ENCODE measurements at regions not wholly inside any gene's neighbourhood (a gene's known extent, or its start where the extent isn't known, plus 50 kb on each side); places are given as distances from the start of the nearest gene placed in this dataset.

GRCh38 chr21:18191139-18191538 lies 53.5 kb upstream of the CHODL start:
- DNase-seq, result peak; percentile 65

- no peak for DNase-seq
These were observed 66.1 kb upstream of the CHODL start for GRCh38 chr21:18178509-18178908.

GRCh38 chr21:18174370-18174769 lies 70.3 kb upstream of the CHODL start:
- DNase-seq, result no peak

GRCh38 chr21:18170829-18171228 lies 73.8 kb upstream of the CHODL start:
- no peak for DNase-seq

- DNase-seq, result no peak
These were observed 74.4 kb upstream of the CHODL start for GRCh38 chr21:18170221-18170620.

GRCh38 chr21:18168108-18168507 lies 76.5 kb upstream of the CHODL start:
- no peak for DNase-seq

GRCh38 chr21:18164933-18165332 lies 79.7 kb upstream of the CHODL start:
- DNase-seq, result peak; percentile 37

GRCh38 chr21:18164483-18164882 lies 80.2 kb upstream of the CHODL start:
- peak; percentile 18 for DNase-seq

GRCh38 chr21:18163956-18164355 lies 80.7 kb upstream of the CHODL start:
- no peak for DNase-seq

GRCh38 chr21:18161841-18162240 lies 82.8 kb upstream of the CHODL start:
- DNase-seq, result peak; percentile 18

- no peak for DNase-seq
These were observed 87.2 kb upstream of the CHODL start for GRCh38 chr21:18157406-18157805.

GRCh38 chr21:18155508-18156193 lies 89.0 kb upstream of the CHODL start:
- peak; percentile 79 for DNase-seq

GRCh38 chr21:18153063-18153462 lies 91.6 kb upstream of the CHODL start:
- DNase-seq, result no peak

- no peak for DNase-seq
These were observed 92.3 kb upstream of the CHODL start for GRCh38 chr21:18152371-18152770.

- DNase-seq, result no peak
These were observed 93.6 kb upstream of the CHODL start for GRCh38 chr21:18151046-18151445.

- DNase-seq, result no peak
These were observed 96.2 kb upstream of the CHODL start for GRCh38 chr21:18148401-18148800.

- no peak for DNase-seq
These were observed 97.0 kb upstream of the CHODL start for GRCh38 chr21:18147678-18148077.

- DNase-seq, result no peak
These were observed 97.8 kb upstream of the CHODL start for GRCh38 chr21:18146820-18147219.

GRCh38 chr21:18144339-18144738 lies 100.3 kb upstream of the CHODL start:
- no peak for DNase-seq

GRCh38 chr21:18142655-18143054 lies 102.0 kb upstream of the CHODL start:
- no peak for DNase-seq

GRCh38 chr21:18138507-18138906 lies 106.1 kb upstream of the CHODL start:
- DNase-seq, result no peak

GRCh38 chr21:18129526-18129925 lies 115.1 kb upstream of the CHODL start:
- no peak for DNase-seq

GRCh38 chr21:18118566-18118965 lies 126.1 kb upstream of the CHODL start:
- no peak for DNase-seq

GRCh38 chr21:18117176-18117575 lies 127.5 kb upstream of the CHODL start:
- no peak for DNase-seq

- DNase-seq, result no peak
These were observed 129.8 kb upstream of the CHODL start for GRCh38 chr21:18114810-18115209.

Measured in hematopoietic multipotent progenitor cell treated with erythropoietin and hydrocortisone succinate and interleukin-3 and kit ligand, for 4 days (in vitro differentiated cells).